K562 (cell line): ENCODE measurements at regions not wholly inside any gene's neighbourhood (a gene's known extent, or its start where the extent isn't known, plus 50 kb on each side); places are given as distances from the start of the nearest gene placed in this dataset.

ENCODE experiments used
- ARID2 ChIP-seq: fragments of 450-650 bp; IDR thresholded peaks from 2 replicates; pipeline ENCODE4 v1.6.1; 2017; ENCODE audit warnings: antibody characterized with exemption, mild to moderate bottlenecking
- CBX8 ChIP-seq: fragments of 200-600 bp; sonication (generic); IDR thresholded peaks from 2 replicates; pipeline ENCODE4 v1.6.1; 2012; ENCODE audit warnings: borderline replicate concordance, mixed run types, low read depth, mild to moderate bottlenecking, moderate library complexity, mixed read lengths, low read length, control low read depth, inconsistent platforms; ENCODE audit not compliant: poor library complexity, severe bottlenecking; ENCODE audit errors: extremely low read depth
- CCNT2 ChIP-seq: IDR thresholded peaks from 2 replicates; pipeline ENCODE4 v1.6.1; 2011; ENCODE audit warnings: borderline replicate concordance, low read depth, mild to moderate bottlenecking, moderate library complexity, mixed read lengths, low read length; ENCODE audit not compliant: insufficient read length; ENCODE audit errors: extremely low read depth
- ERF ChIP-seq: fragments of 450-650 bp; formaldehyde crosslinking; IDR thresholded peaks from 2 replicates; pipeline ENCODE4 v1.4.0; 2020; ENCODE audit warnings: mild to moderate bottlenecking, mixed read lengths
- MAFG ChIP-seq: fragments of 450-650 bp; conservative IDR thresholded peaks from 2 replicates; pipeline ENCODE4 v1.6.1; 2016; ENCODE audit warnings: missing genetic modification characterization, missing compliant biosample characterization
- MTA3 ChIP-seq: fragments of 450-650 bp; formaldehyde crosslinking; IDR thresholded peaks from 2 replicates; pipeline ENCODE4 v1.6.1; 2017; ENCODE audit warnings: mild to moderate bottlenecking, borderline replicate concordance
- POLR3G ChIP-seq: IDR thresholded peaks from 2 replicates; pipeline ENCODE4 v1.6.1; 2011; ENCODE audit not compliant: insufficient read length, insufficient replicate concordance; ENCODE audit errors: extremely low read depth
- U2AF2 ChIP-seq: fragments of 200-400 bp; formaldehyde crosslinking; optimal IDR thresholded peaks from 2 replicates; pipeline ENCODE3; 2017; ENCODE audit warnings: low read depth, mild to moderate bottlenecking, low read length
- ZBTB34 ChIP-seq: fragments of 250-450 bp; sonication (Bioruptor Pico); IDR thresholded peaks from 2 replicates; pipeline ENCODE4 v1.8.0; 2021; ENCODE audit warnings: mild to moderate bottlenecking, moderate library complexity
- ZBTB9 ChIP-seq: fragments of 450-650 bp; formaldehyde crosslinking; IDR thresholded peaks from 2 replicates; pipeline ENCODE4 v1.4.0; 2020; ENCODE audit warnings: mild to moderate bottlenecking, moderate library complexity
- ZC3H8 ChIP-seq: fragments of 450-650 bp; IDR thresholded peaks from 2 replicates; pipeline ENCODE4 v1.6.1; 2017
- ZNF263 ChIP-seq: sonication (generic); formaldehyde crosslinking; IDR thresholded peaks from 2 replicates; pipeline ENCODE4 v1.8.0; 2022; ENCODE audit warnings: mild to moderate bottlenecking, missing genetic modification reagents, borderline replicate concordance
- TF ChIP-seq, protein P1 (sequence below): fragments of 450-650 bp; conservative IDR thresholded peaks from 2 replicates; pipeline ENCODE4 v1.6.1; 2016; ENCODE audit warnings: missing genetic modification characterization, low read depth, mild to moderate bottlenecking, missing compliant biosample characterization, moderate library complexity
- TF ChIP-seq, protein P2 (sequence below): sonication (generic); formaldehyde crosslinking; IDR thresholded peaks from 2 replicates; pipeline ENCODE4 v1.8.0; 2023; ENCODE audit warnings: mild to moderate bottlenecking, missing genetic modification reagents
- TF ChIP-seq, protein P3 (sequence below): IDR thresholded peaks from 3 replicates; pipeline ENCODE4 v1.6.1; 2011; ENCODE audit warnings: borderline replicate concordance, mild to moderate bottlenecking; ENCODE audit not compliant: insufficient read length, insufficient read depth
- TF ChIP-seq, protein P4 (sequence below): fragments of 450-650 bp; IDR thresholded peaks from 2 replicates; pipeline ENCODE4 v1.6.1; 2016; ENCODE audit warnings: borderline replicate concordance

- TF ChIP-seq ZBTB9 (CRISPR knock-in tag) (no peak), ARID2 (no peak), CCNT2 (no peak), ERF (CRISPR knock-in tag) (no peak), POLR3G (no peak), ZBTB34 (no peak), ZC3H8 (no peak), CBX8 (no peak), ZNF263 (no peak), U2AF2 (no peak), MAFG (peak; percentile 90), MTA3 (no peak)
- TF ChIP-seq, protein P1, sequence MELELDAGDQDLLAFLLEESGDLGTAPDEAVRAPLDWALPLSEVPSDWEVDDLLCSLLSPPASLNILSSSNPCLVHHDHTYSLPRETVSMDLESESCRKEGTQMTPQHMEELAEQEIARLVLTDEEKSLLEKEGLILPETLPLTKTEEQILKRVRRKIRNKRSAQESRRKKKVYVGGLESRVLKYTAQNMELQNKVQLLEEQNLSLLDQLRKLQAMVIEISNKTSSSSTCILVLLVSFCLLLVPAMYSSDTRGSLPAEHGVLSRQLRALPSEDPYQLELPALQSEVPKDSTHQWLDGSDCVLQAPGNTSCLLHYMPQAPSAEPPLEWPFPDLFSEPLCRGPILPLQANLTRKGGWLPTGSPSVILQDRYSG: no peak; the same call in 1 of the 2 replicates
- TF ChIP-seq, protein P2, sequence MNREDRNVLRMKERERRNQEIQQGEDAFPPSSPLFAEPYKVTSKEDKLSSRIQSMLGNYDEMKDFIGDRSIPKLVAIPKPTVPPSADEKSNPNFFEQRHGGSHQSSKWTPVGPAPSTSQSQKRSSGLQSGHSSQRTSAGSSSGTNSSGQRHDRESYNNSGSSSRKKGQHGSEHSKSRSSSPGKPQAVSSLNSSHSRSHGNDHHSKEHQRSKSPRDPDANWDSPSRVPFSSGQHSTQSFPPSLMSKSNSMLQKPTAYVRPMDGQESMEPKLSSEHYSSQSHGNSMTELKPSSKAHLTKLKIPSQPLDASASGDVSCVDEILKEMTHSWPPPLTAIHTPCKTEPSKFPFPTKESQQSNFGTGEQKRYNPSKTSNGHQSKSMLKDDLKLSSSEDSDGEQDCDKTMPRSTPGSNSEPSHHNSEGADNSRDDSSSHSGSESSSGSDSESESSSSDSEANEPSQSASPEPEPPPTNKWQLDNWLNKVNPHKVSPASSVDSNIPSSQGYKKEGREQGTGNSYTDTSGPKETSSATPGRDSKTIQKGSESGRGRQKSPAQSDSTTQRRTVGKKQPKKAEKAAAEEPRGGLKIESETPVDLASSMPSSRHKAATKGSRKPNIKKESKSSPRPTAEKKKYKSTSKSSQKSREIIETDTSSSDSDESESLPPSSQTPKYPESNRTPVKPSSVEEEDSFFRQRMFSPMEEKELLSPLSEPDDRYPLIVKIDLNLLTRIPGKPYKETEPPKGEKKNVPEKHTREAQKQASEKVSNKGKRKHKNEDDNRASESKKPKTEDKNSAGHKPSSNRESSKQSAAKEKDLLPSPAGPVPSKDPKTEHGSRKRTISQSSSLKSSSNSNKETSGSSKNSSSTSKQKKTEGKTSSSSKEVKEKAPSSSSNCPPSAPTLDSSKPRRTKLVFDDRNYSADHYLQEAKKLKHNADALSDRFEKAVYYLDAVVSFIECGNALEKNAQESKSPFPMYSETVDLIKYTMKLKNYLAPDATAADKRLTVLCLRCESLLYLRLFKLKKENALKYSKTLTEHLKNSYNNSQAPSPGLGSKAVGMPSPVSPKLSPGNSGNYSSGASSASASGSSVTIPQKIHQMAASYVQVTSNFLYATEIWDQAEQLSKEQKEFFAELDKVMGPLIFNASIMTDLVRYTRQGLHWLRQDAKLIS: no peak
- TF ChIP-seq, protein P3, sequence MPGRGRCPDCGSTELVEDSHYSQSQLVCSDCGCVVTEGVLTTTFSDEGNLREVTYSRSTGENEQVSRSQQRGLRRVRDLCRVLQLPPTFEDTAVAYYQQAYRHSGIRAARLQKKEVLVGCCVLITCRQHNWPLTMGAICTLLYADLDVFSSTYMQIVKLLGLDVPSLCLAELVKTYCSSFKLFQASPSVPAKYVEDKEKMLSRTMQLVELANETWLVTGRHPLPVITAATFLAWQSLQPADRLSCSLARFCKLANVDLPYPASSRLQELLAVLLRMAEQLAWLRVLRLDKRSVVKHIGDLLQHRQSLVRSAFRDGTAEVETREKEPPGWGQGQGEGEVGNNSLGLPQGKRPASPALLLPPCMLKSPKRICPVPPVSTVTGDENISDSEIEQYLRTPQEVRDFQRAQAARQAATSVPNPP: no peak
- TF ChIP-seq, protein P4, sequence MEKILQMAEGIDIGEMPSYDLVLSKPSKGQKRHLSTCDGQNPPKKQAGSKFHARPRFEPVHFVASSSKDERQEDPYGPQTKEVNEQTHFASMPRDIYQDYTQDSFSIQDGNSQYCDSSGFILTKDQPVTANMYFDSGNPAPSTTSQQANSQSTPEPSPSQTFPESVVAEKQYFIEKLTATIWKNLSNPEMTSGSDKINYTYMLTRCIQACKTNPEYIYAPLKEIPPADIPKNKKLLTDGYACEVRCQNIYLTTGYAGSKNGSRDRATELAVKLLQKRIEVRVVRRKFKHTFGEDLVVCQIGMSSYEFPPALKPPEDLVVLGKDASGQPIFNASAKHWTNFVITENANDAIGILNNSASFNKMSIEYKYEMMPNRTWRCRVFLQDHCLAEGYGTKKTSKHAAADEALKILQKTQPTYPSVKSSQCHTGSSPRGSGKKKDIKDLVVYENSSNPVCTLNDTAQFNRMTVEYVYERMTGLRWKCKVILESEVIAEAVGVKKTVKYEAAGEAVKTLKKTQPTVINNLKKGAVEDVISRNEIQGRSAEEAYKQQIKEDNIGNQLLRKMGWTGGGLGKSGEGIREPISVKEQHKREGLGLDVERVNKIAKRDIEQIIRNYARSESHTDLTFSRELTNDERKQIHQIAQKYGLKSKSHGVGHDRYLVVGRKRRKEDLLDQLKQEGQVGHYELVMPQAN: no peak
Measured at GRCh38 chr14:49970474-49971147, 77.7 kb downstream of the ARF6 start (continued).
